Prostate gland (tissue), 2 donors: ENCODE measurements at regions not wholly inside any gene's neighbourhood (a gene's known extent, or its start where the extent isn't known, plus 50 kb on each side); places are given as distances from the start of the nearest gene placed in this dataset.

Source experiments
- CTCF ChIP-seq, 4 experiments: fragments of 200-600 bp in 2 of 4; fragments of 450-650 bp in 2 of 4; sonication (generic) in 2 of 4; IDR thresholded peaks; 1 replicate in 3 of 4; 2 replicates in 1 of 4; pipeline ENCODE4 v1.5.1; 2016 to 2019; ENCODE audit warnings: antibody characterized with exemption in 4 of 4, mild to moderate bottlenecking in 2 of 4, moderate library complexity in 2 of 4
- POLR2A ChIP-seq: fragments of 450-650 bp; IDR thresholded peaks from one replicate; pipeline ENCODE4 v1.6.1; 2016; ENCODE audit warnings: antibody characterized with exemption, mild to moderate bottlenecking
- POLR2AphosphoS5 ChIP-seq: sonication (generic); formaldehyde crosslinking; IDR thresholded peaks from one replicate; pipeline ENCODE4 v1.6.1; 2017; ENCODE audit warnings: antibody characterized with exemption

GRCh38 chr4:120520761-120521160, 401.8 kb downstream of the PRDM5 start:
- no peak for TF ChIP-seq POLR2A
- TF ChIP-seq CTCF (IDR thresholded peaks at IDR 0.05) = no peak
- TF ChIP-seq POLR2AphosphoS5 = no peak
